ENCODE measurements at regions not wholly inside any gene's neighbourhood (a gene's known extent, or its start where the extent isn't known, plus 50 kb on each side); places are given as distances from the start of the nearest gene placed in this dataset.

DNA sequence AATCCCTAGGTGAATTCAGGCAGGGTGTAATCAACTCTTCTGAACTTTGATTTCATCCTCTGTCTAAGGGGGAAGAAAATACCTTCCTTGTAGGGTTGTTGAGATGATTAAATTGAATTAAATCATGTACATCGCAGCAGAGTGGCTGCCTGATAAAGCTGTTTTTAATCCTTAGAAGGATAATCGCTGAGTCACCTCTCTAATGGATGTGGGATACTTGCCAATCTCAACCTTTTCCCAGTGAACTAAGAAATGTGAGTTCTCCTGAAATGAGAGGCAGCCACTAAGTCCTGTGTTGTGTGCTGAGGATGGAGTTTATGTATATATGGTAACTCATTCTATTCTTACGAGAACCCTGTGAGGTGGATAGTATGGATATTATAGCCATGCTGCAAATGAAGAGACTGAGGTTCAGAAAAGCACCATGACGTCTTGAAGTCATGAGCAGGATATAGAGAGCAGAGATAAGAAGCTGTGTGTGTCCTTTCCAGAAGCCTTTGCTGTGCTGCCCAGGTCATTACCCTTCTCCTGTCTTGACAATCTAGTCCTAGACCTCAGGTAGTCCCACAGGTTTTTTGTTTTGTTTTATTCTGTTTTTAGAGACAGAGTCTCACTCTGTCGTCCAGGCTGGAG lies 93.3 kb downstream of the HNRNPLL start:
- TF ChIP-seq, protein P1, sequence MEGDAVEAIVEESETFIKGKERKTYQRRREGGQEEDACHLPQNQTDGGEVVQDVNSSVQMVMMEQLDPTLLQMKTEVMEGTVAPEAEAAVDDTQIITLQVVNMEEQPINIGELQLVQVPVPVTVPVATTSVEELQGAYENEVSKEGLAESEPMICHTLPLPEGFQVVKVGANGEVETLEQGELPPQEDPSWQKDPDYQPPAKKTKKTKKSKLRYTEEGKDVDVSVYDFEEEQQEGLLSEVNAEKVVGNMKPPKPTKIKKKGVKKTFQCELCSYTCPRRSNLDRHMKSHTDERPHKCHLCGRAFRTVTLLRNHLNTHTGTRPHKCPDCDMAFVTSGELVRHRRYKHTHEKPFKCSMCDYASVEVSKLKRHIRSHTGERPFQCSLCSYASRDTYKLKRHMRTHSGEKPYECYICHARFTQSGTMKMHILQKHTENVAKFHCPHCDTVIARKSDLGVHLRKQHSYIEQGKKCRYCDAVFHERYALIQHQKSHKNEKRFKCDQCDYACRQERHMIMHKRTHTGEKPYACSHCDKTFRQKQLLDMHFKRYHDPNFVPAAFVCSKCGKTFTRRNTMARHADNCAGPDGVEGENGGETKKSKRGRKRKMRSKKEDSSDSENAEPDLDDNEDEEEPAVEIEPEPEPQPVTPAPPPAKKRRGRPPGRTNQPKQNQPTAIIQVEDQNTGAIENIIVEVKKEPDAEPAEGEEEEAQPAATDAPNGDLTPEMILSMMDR (IDR thresholded peaks at IDR 0.05) = no peak
- no peak for TF ChIP-seq POLR2A (IDR thresholded peaks at IDR 0.05)

Data from right lobe of liver (tissue), 4 donors.